ENCODE measurements at regions not wholly inside any gene's neighbourhood (a gene's known extent, or its start where the extent isn't known, plus 50 kb on each side); places are given as distances from the start of the nearest gene placed in this dataset.

DNA sequence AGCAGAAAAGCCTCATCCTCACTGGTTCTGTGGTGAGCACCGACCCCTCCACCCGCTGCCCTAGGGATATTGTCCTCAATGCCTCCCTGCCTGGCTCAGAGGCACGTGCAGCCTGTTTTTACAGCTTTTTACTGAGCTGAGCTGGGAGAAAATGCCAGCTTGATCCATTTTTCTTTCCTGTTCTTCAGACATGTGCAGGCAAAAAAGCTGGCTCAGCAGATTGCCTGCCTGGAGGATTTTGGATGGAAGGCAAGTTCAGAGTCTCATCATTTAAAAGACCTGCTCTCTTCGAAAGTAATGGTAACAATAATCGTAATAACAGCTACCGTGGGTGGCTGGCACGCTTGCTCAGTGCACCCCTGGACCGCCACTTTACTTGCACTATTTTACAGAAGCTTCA, 135.0 kb upstream of the SMIM23 start:
- no peak for DNase-seq (ENCODE audit: low read depth)

DNA sequence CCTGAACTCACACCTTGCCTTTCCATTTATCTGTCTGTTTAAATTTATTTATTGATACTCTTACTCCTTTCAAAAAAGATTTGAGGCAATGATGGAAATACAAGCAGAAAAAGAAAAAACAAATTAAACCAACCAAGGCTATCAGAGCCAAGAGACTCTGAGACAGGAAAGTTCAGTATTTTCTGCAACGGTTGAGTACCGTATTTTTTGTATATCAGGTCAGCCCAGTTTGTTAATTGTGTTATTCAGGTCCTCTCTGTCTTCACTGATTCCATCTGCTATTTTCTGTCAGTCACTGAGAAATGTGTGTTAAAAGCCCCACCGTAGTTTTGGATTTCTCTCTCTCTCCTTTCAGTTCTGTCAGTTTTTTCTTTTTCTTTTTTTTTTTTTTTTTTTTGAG, 134.5 kb upstream of the SMIM23 start:
- DNase-seq (ENCODE audit: low read depth), result no peak

DNA sequence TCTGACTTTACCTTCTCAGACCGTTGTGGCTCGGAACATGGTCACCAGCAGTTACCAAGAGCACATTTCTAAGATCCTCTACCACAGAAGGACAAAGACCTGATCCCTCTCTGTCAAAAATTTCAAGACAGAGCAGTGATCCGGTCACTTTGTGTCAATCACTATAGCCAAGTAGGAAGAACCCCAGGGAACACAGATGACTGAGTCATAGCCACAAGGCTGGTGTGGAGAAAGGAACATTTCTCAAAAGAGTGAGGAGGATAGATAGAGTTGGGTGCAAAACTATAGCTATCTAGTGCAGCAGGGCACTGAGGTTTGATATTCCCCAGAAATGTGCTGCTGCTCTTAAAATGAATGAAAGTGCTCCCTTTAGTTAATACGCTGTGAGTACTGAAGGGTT, 130.7 kb upstream of the SMIM23 start:
- DNase-seq (ENCODE audit: low read depth), result no peak

DNA sequence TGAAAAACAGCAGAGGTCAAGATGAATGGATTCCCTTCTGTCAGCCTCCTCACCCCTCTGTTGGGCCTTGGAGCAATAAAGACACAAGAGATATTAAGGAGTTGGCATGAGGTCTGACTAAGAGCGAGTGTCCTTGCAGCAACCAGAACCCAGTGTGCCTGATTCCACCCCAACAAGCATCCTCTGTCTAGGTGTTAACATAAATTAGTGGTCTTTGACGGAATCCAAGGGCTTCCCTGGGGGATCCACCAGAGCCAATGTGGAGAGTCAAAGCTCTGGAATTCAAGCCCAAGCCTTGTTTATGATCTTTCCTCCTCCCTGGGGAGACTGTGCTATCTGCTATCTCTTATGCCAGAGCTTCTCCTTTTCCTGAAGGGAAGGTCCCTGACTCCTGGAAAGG, 128.1 kb upstream of the SMIM23 start:
- no peak for DNase-seq (ENCODE audit: low read depth)

DNA sequence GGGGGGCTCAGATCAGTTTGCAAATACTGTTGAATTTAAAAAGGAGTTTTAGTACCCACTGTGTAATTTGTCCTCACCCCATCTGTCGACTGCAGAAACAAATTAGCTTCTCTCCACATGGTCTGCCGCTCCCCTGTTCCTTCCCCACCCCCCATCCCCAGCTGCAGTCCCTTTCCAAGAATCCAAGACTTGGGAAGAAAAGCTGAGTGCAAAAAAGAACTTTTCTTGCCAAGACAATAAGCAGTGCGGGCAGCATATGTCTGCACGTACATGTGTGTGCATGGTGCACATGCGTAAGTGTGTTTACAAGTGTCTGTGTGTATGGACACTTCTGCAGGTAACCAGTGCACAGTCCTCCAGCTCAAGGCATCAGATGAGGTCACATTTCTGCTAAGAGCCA, 125.7 kb upstream of the SMIM23 start:
- DNase-seq (ENCODE audit: low read depth), result no peak

DNA sequence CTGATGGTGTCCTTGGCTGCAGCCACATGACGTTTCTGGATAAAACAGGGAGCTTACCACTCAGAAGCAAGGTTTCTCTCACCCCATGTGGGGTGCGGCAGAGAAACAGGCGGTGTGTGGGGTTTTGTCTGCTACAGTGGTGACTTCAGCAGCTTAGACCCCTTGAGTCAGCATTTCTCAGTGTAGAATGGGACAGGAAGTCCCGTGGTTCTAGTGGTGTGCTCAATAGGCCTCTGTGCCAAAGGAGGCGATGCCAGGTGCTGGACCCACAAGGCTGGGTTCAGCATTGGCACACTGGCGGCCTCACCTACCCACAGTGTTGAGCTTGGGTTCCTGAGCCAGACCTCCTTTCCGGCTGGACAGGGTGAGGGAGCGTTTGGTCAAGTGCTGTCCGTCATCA, 125.2 kb upstream of the SMIM23 start:
- DNase-seq (ENCODE audit: low read depth), result no peak

DNA sequence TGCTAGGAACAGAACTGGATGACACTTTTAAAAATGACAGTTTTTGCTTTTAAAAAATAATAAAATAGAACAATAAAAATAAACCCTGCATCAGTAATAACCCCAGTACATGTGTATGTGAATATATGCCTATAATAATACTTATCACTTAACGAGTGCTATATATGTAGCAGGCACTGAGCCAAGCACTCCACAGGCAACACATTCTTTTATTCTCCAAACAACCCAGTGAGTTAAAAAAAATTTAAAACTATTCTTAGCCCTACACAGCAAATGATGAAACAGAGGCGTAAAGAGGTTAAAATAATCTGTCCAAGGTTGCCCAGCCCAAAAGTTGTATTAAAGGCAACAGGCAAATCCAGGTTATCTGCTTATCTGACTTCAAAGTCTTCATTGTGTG, 124.5 kb upstream of the SMIM23 start:
- DNase-seq (ENCODE audit: low read depth), result no peak

DNA sequence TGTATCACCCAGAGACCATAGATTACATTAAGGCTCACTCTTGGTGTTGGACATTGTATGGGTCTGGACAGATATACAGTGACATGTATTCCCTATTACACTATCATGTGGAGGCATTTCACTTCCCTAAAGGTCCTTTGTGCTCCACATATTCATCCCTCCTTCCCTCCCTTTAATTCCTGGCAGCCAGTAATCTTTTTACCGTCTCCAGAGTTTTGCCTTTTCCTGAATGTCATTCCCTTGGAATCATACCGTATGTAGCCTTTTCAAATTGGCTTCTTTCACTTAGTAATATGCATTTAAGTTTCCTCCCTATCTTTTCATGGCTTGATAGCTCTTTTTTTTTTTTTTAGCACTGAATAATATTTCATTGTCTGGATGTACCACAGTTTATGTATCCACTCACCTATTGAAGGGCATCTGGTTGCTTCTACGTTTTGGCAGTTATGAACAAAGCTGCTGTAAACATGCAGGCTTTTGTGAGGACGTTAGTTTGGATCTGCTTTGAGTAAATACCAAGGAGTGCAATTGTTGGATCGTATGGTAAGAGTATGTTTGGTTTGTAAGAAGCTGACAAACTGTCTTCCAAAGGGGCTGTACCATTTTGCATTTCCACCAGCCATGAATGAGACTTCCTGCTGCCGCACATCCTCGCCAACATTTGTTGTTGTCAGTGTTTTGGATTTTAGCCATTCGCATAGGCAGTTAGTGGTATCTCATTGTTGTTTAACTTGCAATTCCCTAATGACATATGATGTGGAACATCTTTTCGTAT, 122.1 kb upstream of the SMIM23 start:
- DNase-seq (ENCODE audit: low read depth), result no peak

DNA sequence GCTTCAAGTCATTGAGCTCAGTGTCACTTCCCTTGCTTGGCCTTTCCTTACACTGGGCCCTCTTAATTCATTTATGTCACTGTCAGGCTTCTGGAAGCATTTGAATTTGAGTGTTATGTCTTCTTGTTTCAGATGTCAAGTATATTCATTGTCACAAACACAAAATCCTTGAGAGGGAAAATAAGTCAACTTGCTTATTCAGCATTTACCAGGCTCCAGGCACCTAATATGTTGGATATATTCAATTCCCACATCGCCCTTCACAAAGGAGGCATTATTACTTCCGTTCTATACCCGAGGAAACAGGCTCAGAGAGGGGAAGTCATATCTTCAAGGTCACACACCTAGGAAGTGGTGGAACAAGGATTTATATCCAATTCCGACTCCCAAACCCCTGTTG, 121.1 kb upstream of the SMIM23 start:
- no peak for DNase-seq (ENCODE audit: low read depth)

DNA sequence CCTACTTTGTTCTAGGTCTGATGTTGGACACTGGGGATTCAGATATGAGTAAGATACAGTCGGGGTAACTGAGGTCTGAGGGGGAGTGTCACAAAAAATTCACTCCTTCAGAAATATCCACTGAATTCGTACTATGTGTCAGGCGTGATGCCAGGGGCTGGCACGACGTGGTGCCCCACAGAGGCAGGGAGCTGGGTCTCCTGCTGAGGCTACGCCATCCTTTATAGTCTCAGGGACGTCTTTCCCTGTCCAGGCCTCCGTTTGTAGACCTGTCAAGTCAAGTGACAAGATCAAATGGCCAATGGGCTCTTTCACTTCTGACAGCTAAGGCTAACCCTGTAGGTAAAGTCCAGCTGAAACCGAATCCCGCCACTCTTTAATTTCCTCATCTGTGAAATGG, 118.8 kb upstream of the SMIM23 start:
- DNase-seq (ENCODE audit: low read depth), result no peak

DNA sequence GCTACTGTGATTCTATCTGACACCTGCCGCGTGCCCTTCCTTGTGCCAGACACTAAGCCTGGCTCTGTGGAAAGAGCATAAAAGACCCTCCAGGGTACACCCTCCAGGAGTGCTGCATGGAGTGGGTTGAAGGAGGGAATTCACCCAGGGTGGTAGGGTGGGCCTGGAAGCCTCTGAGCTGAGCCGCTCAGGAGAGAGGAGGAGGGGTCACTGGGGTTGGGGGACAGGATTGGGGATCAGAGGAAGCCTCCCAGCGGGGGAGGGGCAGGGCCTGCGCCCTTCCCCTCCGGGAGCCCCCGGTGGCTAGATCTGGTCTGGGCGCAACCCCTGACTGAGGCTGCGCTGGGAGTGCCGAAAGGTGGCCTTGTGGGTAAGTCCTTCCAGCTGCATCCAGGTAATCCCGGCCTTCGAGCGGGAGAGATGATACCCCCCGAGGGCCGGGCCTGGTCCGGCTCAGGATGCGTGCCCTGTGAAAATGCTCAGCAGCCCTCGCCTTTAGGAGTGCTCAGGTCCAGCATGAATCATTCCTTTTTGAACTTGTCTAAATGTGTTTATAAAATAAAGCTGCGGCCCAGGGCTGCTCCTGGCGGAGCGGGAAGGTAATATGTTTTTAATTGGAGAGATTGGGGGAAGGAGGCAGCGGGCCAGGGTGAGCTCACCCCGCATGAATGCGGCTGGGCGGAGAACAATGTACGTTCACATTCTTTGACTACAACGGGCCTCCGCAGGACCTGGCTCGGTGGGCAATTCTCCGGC, 118.1 kb upstream of the SMIM23 start:
- DNase-seq (ENCODE audit: low read depth), result no peak

DNA sequence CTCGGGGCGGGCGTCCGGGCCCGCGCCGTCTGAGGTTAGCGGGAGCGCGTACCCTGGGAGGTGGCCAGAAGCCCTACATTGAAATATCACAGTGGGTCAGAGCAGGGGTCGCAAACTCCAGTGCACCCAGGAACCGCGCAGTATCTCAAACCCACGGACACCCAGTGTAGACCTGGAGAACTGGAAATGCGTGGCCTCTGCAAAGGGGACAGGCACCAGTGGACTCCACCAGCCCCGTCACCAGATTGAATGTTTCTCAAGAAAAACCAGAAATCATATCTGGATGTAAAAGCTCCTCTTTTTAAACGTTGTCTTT, 117.6 kb upstream of the SMIM23 start:
- no peak for DNase-seq (ENCODE audit: low read depth)

DNA sequence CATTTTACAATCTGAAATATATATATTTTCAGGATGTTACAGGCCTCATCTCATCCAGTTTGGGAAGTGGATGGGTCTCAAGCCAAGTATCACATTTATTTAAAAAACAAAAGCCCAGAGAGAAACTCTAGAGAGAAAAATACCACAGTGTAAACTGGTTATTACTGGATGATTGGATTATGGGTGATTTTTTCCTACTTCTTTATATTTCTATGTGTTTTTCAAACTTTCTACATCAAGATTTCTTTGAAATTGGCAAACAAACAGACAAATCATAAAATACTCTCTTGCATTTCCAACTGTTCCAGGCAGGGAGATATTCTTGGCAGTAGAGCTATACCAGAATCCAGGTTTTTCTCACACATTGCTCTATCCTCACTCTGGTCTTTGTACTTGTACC, 116.0 kb upstream of the SMIM23 start:
- DNase-seq (ENCODE audit: low read depth), result no peak

DNA sequence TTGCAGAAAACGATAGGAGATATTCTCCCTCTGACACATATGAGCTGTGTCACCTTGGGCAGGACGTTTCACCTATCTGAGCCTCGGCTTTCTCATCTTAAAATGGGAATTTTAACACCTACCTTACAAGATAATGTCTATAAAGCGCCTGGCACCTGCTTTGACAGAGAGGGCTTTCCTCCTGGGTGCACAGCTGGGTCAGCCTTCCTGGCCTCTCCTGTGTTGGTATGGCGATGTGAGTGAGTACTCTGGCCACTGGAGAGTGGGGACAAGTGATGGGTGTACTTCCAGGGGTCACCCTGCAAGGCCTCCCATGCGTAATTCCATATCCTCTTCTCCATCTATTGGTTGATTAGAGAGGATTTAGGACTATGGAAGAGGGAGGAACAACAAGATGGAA, 113.1 kb upstream of the SMIM23 start:
- DNase-seq (ENCODE audit: low read depth), result no peak

DNA sequence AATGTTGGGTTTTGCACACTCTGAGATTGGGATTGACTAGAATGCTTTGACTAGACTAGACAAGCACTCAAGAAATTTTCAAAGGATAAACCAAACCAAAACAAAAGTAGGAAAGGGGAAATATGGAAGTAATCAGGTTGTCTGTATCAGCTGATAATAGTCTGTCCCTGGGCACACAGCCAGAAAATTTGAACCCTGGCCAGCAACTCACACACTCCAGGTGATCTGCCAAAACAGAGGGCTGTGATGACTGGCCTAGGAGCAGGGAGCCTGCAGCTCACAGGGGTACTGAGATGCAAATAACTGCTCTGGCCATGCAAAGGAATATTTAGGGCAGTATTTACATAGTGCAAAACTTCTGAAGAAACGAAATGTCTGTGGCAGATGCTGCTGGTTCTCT, 112.3 kb upstream of the SMIM23 start:
- no peak for DNase-seq (ENCODE audit: low read depth)

DNA sequence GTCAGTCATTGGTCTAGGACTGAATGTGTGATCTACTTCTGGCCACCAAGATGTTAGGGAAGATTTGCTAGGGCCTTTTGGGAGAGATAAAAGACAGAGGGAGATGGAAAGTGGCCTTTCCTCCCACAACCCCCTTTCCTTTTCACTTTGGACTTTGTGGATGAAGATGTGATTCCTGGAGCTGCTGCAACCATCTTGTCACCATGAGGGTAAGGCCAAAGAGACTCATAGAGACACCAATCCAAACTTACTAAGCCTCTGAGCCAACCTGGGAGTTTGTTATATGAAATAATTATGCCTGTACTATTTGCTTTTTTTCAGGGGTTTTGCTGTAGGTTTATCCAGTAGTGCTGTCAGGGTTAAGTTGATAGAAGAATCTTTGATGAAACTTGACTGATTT, 111.8 kb upstream of the SMIM23 start:
- no peak for DNase-seq (ENCODE audit: low read depth)

DNA sequence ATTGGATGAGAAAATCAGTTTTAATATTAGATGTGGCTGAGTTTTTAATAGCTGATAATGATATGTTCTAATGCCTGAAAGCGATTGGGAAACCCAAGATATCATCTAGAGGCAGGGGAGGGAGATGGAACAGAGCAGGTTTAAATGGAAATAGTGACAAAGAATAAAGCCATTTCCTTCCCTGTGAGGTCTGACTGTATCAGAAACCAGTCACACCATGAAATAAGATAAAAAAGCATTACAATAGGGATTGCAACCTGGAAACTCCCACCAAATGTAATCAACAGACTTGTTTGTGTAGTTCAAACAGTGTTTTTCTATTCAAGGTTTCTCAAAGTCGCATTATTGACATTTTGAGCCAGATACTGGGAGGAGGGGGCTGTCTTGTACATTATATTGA, 110.1 kb upstream of the SMIM23 start:
- no peak for DNase-seq (ENCODE audit: low read depth)

DNA sequence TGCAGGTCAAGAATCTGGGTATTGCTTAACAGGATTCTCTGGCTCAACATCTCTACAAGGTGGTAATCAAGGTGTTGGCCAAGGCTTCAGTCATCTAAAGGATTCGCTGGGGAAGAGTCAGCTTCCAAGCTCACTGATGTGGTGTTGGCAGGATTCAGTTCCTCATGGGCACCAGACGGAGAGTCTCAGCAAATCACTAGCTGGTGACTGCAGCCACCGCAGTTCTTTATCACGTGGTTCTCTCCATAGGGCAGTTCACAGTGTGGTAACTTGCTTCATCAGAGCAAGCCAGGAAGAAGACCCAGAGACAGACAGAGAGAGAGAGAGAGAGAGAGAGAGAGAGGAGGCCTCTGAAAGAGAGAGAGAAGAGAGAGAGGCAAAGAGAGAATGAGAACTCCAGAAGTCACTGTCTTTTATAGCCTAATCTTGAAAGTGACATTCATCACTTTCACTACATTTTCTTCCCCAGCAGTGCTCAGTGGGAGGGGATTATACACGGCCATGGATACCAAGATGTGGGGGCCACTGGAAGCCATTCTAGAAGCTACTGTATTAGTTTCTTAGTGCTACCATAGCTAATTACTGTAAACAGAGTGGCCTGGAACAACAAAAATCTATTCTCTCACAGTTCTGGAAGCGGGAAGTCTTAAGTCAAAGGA, 109.2 kb upstream of the SMIM23 start:
- no peak for DNase-seq (ENCODE audit: low read depth)

DNA sequence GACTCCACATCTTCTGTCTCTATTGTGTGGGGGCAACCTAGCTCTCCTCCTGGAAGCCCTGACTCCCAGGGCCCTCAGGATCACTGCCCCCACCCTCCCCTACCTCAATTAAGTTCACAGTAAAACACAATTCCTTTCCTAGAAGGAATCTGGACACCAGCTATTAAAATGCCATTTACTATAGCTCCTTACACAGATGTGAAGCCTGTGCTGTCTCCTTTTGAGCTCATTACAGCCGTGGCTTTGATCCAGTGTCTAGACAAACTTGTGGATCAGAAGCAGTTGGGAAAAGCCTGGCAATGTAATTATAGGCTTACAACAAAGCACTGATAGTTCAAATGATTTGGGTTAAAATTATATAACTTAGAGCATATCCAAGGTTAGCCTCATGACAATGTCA, 107.0 kb upstream of the SMIM23 start:
- DNase-seq (ENCODE audit: low read depth), result no peak

DNA sequence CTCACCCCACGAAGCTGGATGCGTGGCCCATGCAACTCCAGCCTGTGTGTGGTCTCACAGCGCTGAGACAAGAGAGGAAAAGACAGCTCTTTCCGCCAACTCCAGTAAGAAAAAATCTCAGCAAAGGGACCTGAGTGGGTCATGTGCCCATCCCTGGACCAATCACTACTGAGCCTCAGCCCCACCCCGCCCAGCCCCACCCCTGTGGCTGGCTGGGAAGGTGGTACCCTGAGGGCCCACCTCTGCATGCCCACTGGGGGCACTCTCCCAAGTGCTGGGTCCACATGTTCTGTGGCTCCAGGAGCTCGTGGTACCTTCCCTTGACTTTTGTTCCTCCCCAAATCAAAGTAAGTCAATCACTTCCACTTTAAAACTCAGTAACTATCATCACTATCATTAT, 105.1 kb upstream of the SMIM23 start:
- DNase-seq (ENCODE audit: low read depth), result no peak

DNA sequence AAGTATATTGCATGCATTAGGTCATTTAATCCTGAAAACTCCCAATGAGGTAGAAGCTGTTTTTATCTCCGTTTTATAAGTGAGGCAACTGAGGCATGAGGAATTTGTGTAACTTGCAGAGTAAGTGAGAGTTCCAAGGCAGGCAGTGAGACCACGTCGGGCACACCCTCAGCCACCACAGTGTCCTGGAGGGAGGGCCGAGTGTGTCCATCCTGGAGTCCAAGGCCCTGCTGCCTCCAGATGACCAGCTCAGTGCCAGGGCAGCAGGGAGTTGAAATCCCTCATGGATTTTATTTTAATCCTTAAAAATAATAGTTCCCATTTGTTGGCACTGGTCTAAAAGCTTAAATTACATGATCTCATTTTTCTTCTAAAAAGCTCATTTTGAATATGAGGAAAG, 104.6 kb upstream of the SMIM23 start:
- no peak for DNase-seq (ENCODE audit: low read depth)

DNA sequence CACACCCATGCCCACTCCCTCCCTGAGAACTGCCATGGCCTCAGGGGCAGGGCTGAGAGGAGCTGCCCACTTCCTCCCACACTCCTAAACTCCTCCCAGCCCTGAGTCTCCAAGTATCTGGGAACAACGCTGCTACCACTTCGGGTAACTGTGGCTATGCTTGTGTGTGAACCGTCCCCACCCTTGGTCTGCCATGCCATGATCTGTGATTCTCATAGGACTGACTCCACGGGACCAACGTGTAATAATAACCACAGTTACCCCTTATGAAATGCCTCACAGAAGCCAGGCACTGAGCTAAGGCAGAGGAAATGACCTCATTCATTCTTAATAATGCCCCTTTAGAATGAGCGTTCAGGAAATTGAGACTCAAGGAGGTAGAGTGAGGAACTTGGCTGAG, 103.9 kb upstream of the SMIM23 start:
- DNase-seq (ENCODE audit: low read depth), result no peak

DNA sequence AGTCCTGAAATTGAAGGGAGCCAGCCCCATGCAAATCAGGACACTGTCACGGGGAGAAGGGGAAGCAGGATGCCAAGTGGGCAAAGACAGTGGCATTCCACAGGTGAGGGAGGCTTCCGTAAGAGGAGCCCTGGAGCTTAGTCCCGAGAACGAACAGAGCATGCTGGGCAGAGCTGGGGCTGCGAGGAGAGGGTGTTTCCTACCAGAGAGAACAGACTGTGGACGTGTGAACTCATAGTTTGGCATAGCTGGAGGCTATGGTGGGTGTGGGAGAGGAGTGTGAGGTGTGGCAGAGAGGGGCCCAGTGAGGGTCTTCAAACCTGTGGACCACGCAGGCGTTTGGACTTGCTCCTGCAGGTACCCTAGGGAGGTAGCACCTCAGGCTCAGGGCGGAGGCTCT, 102.8 kb upstream of the SMIM23 start:
- no peak for DNase-seq (ENCODE audit: low read depth)

DNA sequence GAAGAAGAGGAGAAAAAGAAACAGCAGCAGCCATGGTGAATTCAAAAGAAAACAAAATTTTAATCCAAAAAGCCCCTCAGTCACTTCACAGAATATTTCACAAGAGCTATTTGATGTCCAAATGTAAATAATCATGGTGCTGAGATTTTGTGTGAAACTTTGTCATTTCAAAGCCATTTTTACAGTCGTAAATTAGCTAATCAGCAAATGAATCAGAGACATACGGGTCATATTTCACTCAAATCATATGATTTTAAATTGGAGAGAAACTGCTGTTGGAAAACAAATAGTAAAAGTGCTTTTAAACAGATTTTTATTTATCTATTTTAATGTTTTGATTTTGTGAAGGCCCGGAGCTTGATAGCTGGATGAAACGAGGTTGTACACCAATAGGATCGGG, 101.4 kb upstream of the SMIM23 start:
- DNase-seq (ENCODE audit: low read depth), result no peak
